ENCODE measurements at regions not wholly inside any gene's neighbourhood (a gene's known extent, or its start where the extent isn't known, plus 50 kb on each side); places are given as distances from the start of the nearest gene placed in this dataset.
"Not testable (repeated sequence)": the region's sequence is repeated elsewhere in the genome, so short reads cannot be mapped to it uniquely, and the experiment has no call there.

- in situ Hi-C loops (cut with HindIII; ENCODE audit: low sequenced_read_pairs): no loop called here
- no peak for DNase-seq (ENCODE audit: low read depth, low spot score)
- no peak for TF ChIP-seq CTCF (IDR thresholded peaks at IDR 0.05; ENCODE audit: low read depth, low read length)
- no peak overlapping the region for H3K4me3 ChIP-seq (ENCODE audit: low read depth, low read length)
Measured at GRCh38 chr1:3996846-3997705, 97.0 kb upstream of the C1orf174 start.

- no peak overlapping the region for H3K4me3 ChIP-seq (ENCODE audit: low read depth, low read length)
- TF ChIP-seq CTCF (IDR thresholded peaks at IDR 0.05; ENCODE audit: low read depth, low read length): no peak
- no peak for DNase-seq (ENCODE audit: low read depth, low spot score)
- in situ Hi-C loops (cut with HindIII; ENCODE audit: low sequenced_read_pairs): no loop called here
Measured at GRCh38 chr1:3998086-3998485, 98.0 kb upstream of the C1orf174 start.

- in situ Hi-C loops (cut with HindIII; ENCODE audit: low sequenced_read_pairs); DNase-seq (ENCODE audit: low read depth, low spot score); H3K4me3 ChIP-seq (ENCODE audit: low read depth, low read length): not testable (repeated sequence)
Measured at GRCh38 chr1:3999514-3999913, 99.4 kb upstream of the C1orf174 start.

GRCh38 chr1:3999941-4000735 is 100.1 kb upstream of the C1orf174 start:
- no peak for DNase-seq (ENCODE audit: low read depth, low spot score)
- H3K4me3 ChIP-seq (ENCODE audit: low read depth, low read length): no peak overlapping the region
- in situ Hi-C loops (cut with HindIII; ENCODE audit: low sequenced_read_pairs): no loop called here
- no peak for TF ChIP-seq CTCF (IDR thresholded peaks at IDR 0.05; ENCODE audit: low read depth, low read length)

- DNase-seq (ENCODE audit: low read depth, low spot score): no peak
- in situ Hi-C loops (cut with HindIII; ENCODE audit: low sequenced_read_pairs): no loop called here
Measured at GRCh38 chr1:4000811-4001251, 100.8 kb upstream of the C1orf174 start.

GRCh38 chr1:4001461-4001860 is 101.4 kb upstream of the C1orf174 start:
- no peak for DNase-seq (ENCODE audit: low read depth, low spot score)
- in situ Hi-C loops (cut with HindIII; ENCODE audit: low sequenced_read_pairs): no loop called here
- no peak overlapping the region for H3K4me3 ChIP-seq (ENCODE audit: low read depth, low read length)
- TF ChIP-seq CTCF (IDR thresholded peaks at IDR 0.05; ENCODE audit: low read depth, low read length): no peak

More at GRCh38 chr1:4000811-4001251, 100.8 kb upstream of the C1orf174 start:
- no peak overlapping the region for H3K4me3 ChIP-seq (ENCODE audit: low read depth, low read length)
- TF ChIP-seq CTCF (IDR thresholded peaks at IDR 0.05; ENCODE audit: low read depth, low read length): no peak

- TF ChIP-seq CTCF (IDR thresholded peaks at IDR 0.05; ENCODE audit: low read depth, low read length): no peak
- H3K4me3 ChIP-seq (ENCODE audit: low read depth, low read length): no peak overlapping the region
- DNase-seq (ENCODE audit: low read depth, low spot score): no peak
- in situ Hi-C loops (cut with HindIII; ENCODE audit: low sequenced_read_pairs): no loop called here
Measured at GRCh38 chr1:4002061-4002521, 102.0 kb upstream of the C1orf174 start.

Data from astrocyte of the spinal cord (primary cell).